ENCODE measurements at regions not wholly inside any gene's neighbourhood (a gene's known extent, or its start where the extent isn't known, plus 50 kb on each side); places are given as distances from the start of the nearest gene placed in this dataset.

- DNase-seq: no peak
- H3K4me2 ChIP-seq (replicated peaks; ENCODE audit: extremely low read depth, low read length, poor library complexity, severe bottlenecking): no peak overlapping the region
- no peak overlapping the region for H3K4me3 Mint-ChIP-seq
- H4K20me1 ChIP-seq (ENCODE audit: insufficient read depth, low read length): no peaks in the 10 kb centered on the region
- no peaks in the 10 kb centered on the region for H3K36me3 ChIP-seq (replicated peaks in 1 of 2; ENCODE audit: control insufficient read depth in 1 of 2, insufficient read depth in 2 of 2, low read length in 2 of 2)
- no peak overlapping the region for H2AFZ ChIP-seq (ENCODE audit: insufficient read depth, low read depth, low read length, poor library complexity, severe bottlenecking)
- WGBS (ENCODE audit: insufficient coverage): no CpG with 5 or more reads among the region's 1 CpG
- H3K27me3 ChIP-seq (ENCODE audit: control insufficient read depth in 2 of 2, insufficient read depth in 2 of 2, low read length in 2 of 2): no peaks in the 10 kb centered on the region
- no peaks in the 10 kb centered on the region for H3K36me3 Mint-ChIP-seq
- TF ChIP-seq CTCF (IDR thresholded peaks at IDR 0.05): no peak
- peaks cover 0 to 2% of the 10 kb centered on the region in 2 donors for H3K9me3 ChIP-seq (replicated peaks in 1 of 2; ENCODE audit: control insufficient read depth in 1 of 2, insufficient read depth in 1 of 2, low read length in 2 of 2)
- intact Hi-C loops (cut with micrococcal nuclease): no loop called here
- peaks cover 0 to 6% (median 2%) of the 10 kb centered on the region in 7 donors for H3K9me3 Mint-ChIP-seq
- H3K79me2 ChIP-seq (ENCODE audit: insufficient read depth, low read length): no peaks in the 10 kb centered on the region
- H3K4me3 ChIP-seq (replicated peaks in 1 of 3; ENCODE audit: low read depth in 2 of 3, low read length in 3 of 3): no peak overlapping the region
- H3K9ac ChIP-seq (ENCODE audit: insufficient read depth, low read length, poor library complexity, severe bottlenecking): no peak overlapping the region
- no peak overlapping the region for H3K27ac Mint-ChIP-seq
- no peaks in the 10 kb centered on the region for H3K4me1 ChIP-seq (ENCODE audit: control insufficient read depth in 1 of 2, insufficient read depth in 2 of 2, low read length in 2 of 2)
- no peaks in the 10 kb centered on the region for H3K27me3 Mint-ChIP-seq (ENCODE audit: low read depth in 3 of 3)
- no peak overlapping the region for H3K27ac ChIP-seq (ENCODE audit: low read depth in 1 of 2, low read length in 2 of 2)
- H3K4me1 Mint-ChIP-seq: no peaks in the 10 kb centered on the region
These were observed 365.6 kb upstream of the PCDH7 start for GRCh38 chr4:30354605-30355004.

GRCh38 chr4:30362436-30362835 lies 357.7 kb upstream of the PCDH7 start:
- H3K27ac ChIP-seq (ENCODE audit: low read depth in 1 of 2, low read length in 2 of 2): no peak overlapping the region
- Mint-ChIP-seq H3K27ac (no peak overlapping the region), H3K36me3 (no peaks in the 10 kb centered on the region), H3K27me3 (ENCODE audit: low read depth in 3 of 3) (no peaks in the 10 kb centered on the region), H3K4me1 (no peaks in the 10 kb centered on the region), H3K9me3 (peaks cover 0 to 8% (median 0%) of the 10 kb centered on the region in 7 donors), H3K4me3 (no peak overlapping the region)
- DNase-seq: no peak
- no peaks in the 10 kb centered on the region for H4K20me1 ChIP-seq (ENCODE audit: insufficient read depth, low read length)
- no peak overlapping the region for H3K4me3 ChIP-seq (replicated peaks in 1 of 3; ENCODE audit: low read depth in 2 of 3, low read length in 3 of 3)
- H3K9me3 ChIP-seq (replicated peaks in 1 of 2; ENCODE audit: control insufficient read depth in 1 of 2, insufficient read depth in 1 of 2, low read length in 2 of 2): peaks cover 0 to 9% of the 10 kb centered on the region in 2 donors
- H3K36me3 ChIP-seq (replicated peaks in 1 of 2; ENCODE audit: control insufficient read depth in 1 of 2, insufficient read depth in 2 of 2, low read length in 2 of 2): no peaks in the 10 kb centered on the region
- no peaks in the 10 kb centered on the region for H3K79me2 ChIP-seq (ENCODE audit: insufficient read depth, low read length)
- H2AFZ ChIP-seq (ENCODE audit: insufficient read depth, low read depth, low read length, poor library complexity, severe bottlenecking): no peak overlapping the region
- intact Hi-C loops (cut with micrococcal nuclease): no loop called here
- WGBS (ENCODE audit: insufficient coverage): 100% methylated on average over 1 of the region's 2 CpGs
- H3K4me1 ChIP-seq (ENCODE audit: control insufficient read depth in 1 of 2, insufficient read depth in 2 of 2, low read length in 2 of 2): no peaks in the 10 kb centered on the region
- H3K9ac ChIP-seq (ENCODE audit: insufficient read depth, low read length, poor library complexity, severe bottlenecking): no peak overlapping the region
- no peaks in the 10 kb centered on the region for H3K27me3 ChIP-seq (ENCODE audit: control insufficient read depth in 2 of 2, insufficient read depth in 2 of 2, low read length in 2 of 2)
- no peak for TF ChIP-seq CTCF (IDR thresholded peaks at IDR 0.05)
- no peak overlapping the region for H3K4me2 ChIP-seq (replicated peaks; ENCODE audit: extremely low read depth, low read length, poor library complexity, severe bottlenecking)

Data from CD14-positive monocyte (primary cell).